Liver (tissue), 3 donors: ENCODE measurements at regions not wholly inside any gene's neighbourhood (a gene's known extent, or its start where the extent isn't known, plus 50 kb on each side); places are given as distances from the start of the nearest gene placed in this dataset.

Experiments used
- ATF3 ChIP-seq: IDR thresholded peaks from 2 replicates; pipeline ENCODE4 v1.6.1; 2016; ENCODE audit warnings: antibody characterized with exemption
- CTCF ChIP-seq: fragments of 150-350 bp; IDR thresholded peaks from 2 replicates; pipeline ENCODE4 v1.5.1; 2017; ENCODE audit warnings: improper control_type of control experiment, low read depth, low read length; ENCODE audit not compliant: missing input control
- EGR1 ChIP-seq, 2 donors: IDR thresholded peaks; 2 replicates each; pipeline ENCODE4 v1.6.1; 2016 to 2018; ENCODE audit warnings: antibody characterized with exemption in 2 of 2, low read depth in 2 of 2
- JUND ChIP-seq, 2 donors: IDR thresholded peaks; 2 replicates each; pipeline ENCODE4 v1.6.1; 2016; ENCODE audit warnings: antibody characterized with exemption in 2 of 2
- MAX ChIP-seq: IDR thresholded peaks from 2 replicates; pipeline ENCODE4 v1.6.1; 2016; ENCODE audit warnings: antibody characterized with exemption
- NR2F2 ChIP-seq: IDR thresholded peaks from 2 replicates; pipeline ENCODE4 v1.6.1; 2016; ENCODE audit warnings: antibody characterized with exemption
- RAD21 ChIP-seq, 2 donors: IDR thresholded peaks; 2 replicates each; pipeline ENCODE4 v1.6.1; 2016; ENCODE audit warnings: antibody characterized with exemption in 2 of 2, mild to moderate bottlenecking in 2 of 2
- RXRA ChIP-seq, 2 donors: IDR thresholded peaks; 2 replicates each; pipeline ENCODE4 v1.6.1; 2017 to 2018; ENCODE audit warnings: antibody characterized with exemption in 2 of 2, mild to moderate bottlenecking in 1 of 2
- TAF1 ChIP-seq: conservative IDR thresholded peaks from 2 replicates; pipeline ENCODE4 v1.6.1; 2016; ENCODE audit warnings: antibody characterized with exemption, mild to moderate bottlenecking
- YY1 ChIP-seq: IDR thresholded peaks from 2 replicates; pipeline ENCODE4 v1.6.1; 2016; ENCODE audit warnings: antibody characterized with exemption, mild to moderate bottlenecking
- ZBTB33 ChIP-seq: IDR thresholded peaks from 2 replicates; pipeline ENCODE4 v1.6.1; 2016; ENCODE audit warnings: antibody characterized with exemption
- donor health status: healthy.
- donor health status: healthy.

GRCh38 chr10:3430501-3430900 is 257.9 kb upstream of the PITRM1 start:
- no peak for TF ChIP-seq CTCF
- no peak for TF ChIP-seq RAD21 (IDR thresholded peaks at IDR 0.05)
- no peak for TF ChIP-seq ZBTB33
- no peak for TF ChIP-seq TAF1
- TF ChIP-seq RXRA (IDR thresholded peaks at IDR 0.05) = no peak
- TF ChIP-seq YY1 = no peak
- no peak for TF ChIP-seq NR2F2
- no peak for TF ChIP-seq JUND (IDR thresholded peaks at IDR 0.05)
- TF ChIP-seq MAX = no peak
- no peak for TF ChIP-seq ATF3
- TF ChIP-seq EGR1 (IDR thresholded peaks at IDR 0.05; ENCODE audit: low read depth in 2 of 2) = no peak
